GM21526 (cell line): ENCODE measurements at regions not wholly inside any gene's neighbourhood (a gene's known extent, or its start where the extent isn't known, plus 50 kb on each side); places are given as distances from the start of the nearest gene placed in this dataset.
"Not testable (repeated sequence)": the region's sequence is repeated elsewhere in the genome, so short reads cannot be mapped to it uniquely, and the experiment has no call there.

Experiments
- ATAC-seq: cut with Tn5 transposase; IDR thresholded peaks from one replicate; pipeline ENCODE4 v1.9.1; 2021; ENCODE audit warnings: moderate library complexity; ENCODE audit not compliant: unreplicated experiment, low FRiP score

DNA sequence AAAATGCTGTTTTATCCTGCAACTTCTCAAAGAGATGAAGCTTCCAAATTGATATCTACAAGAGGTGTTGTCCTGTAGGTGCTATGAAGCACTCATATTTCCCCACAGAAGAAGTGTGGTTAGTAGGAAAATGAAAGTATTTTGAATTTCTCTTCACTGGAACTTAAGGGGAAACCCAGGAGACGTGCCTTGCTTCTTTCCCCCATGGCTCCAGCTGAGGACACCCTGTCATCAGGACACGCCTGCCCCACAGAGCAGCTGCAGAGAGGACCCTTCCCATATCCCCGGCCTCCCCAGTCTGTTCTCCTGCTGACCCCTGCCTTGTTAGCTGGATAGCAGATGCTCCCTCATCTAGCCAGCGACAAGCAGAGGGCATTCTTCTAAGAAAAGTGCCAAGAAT, 371.3 kb downstream of the COG6 start:
- ATAC-seq: no peak

DNA sequence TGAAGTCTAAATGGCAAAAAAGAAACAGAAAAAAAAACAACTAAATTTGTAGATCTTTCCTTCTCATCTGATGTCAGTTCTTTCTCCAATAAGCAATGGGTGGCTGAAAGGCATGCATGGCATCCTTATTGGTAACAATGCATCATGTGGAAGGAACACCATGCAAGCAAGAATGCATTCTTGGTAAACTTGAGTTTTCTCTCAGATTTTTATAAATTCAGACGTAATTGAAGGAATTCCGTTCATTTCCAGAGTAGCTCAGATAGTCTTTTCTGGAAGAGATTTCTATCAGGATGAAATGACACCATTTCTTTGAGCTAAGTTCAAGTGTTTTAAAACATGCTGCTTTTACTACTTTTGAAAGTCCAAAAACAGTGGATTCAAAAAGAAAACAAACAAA, 373.0 kb downstream of the COG6 start:
- ATAC-seq: no peak

DNA sequence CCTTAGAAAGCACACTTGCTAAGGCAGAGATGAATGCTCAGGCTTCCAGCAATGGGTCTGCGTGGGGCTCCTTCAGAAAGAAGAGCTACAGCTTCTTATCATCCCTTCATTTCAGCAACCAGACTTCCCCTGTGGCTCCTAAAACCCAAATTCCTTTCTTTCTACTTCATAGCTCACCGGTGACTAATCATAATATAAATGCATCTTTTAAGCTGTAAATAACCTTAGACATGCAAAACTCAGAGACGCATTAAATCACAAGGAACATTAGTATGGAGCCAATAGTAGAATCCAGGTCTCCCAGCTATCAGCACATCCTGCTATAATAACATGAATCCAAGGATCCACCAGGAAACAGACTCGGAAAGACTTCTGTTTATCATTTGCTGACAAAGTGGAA, 375.6 kb downstream of the COG6 start:
- no peak for ATAC-seq

GRCh38 chr13:40039061-40039460, 383.6 kb downstream of the COG6 start:
- no peak for ATAC-seq

DNA sequence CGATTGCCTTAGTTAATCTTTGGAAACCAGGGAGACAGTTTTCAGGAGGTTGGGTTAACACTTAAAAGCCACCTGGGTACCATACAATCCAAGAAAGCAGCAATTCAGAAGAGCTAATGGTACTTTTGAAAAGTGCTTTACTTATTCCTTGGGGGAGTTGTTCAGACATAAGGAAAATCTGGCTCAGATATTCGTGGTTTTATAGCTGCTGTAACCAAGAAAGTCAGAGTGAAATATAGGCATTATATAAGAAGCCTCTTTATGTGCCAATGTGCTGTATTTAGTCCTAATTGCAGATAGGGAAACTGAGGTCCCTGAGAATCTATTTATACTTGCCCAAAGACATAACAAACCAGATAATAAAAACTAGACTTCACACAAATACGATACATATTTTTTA, 387.5 kb downstream of the COG6 start:
- no peak for ATAC-seq

GRCh38 chr13:40043764-40044163, 388.3 kb downstream of the COG6 start:
- no peak for ATAC-seq

GRCh38 chr13:40047322-40047771, 391.9 kb downstream of the COG6 start:
- peak; percentile 64 for ATAC-seq

GRCh38 chr13:40048551-40048950, 393.1 kb downstream of the COG6 start:
- no peak for ATAC-seq

- no peak for ATAC-seq
Measured at GRCh38 chr13:40052954-40053353, 397.5 kb downstream of the COG6 start.

GRCh38 chr13:40053401-40053800, 397.9 kb downstream of the COG6 start:
- ATAC-seq: no peak

DNA sequence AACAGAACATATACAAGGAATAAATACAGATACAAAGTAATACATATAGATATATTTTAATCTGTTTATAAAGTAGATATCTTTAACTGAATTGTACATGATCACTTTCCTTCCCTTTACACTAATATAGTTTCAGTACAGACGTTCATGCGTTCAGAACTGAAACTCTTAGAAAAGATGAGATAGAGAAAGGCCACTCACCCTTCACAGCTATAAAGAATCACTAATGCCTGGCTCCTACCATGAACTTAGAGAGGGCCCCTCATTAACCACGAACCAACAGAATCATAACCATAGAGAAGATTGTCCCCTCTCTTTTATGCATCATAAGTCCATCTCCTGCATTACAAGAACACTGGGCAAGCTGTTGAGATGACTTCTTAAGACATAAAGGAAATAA, 399.0 kb downstream of the COG6 start:
- not testable (repeated sequence) for ATAC-seq

DNA sequence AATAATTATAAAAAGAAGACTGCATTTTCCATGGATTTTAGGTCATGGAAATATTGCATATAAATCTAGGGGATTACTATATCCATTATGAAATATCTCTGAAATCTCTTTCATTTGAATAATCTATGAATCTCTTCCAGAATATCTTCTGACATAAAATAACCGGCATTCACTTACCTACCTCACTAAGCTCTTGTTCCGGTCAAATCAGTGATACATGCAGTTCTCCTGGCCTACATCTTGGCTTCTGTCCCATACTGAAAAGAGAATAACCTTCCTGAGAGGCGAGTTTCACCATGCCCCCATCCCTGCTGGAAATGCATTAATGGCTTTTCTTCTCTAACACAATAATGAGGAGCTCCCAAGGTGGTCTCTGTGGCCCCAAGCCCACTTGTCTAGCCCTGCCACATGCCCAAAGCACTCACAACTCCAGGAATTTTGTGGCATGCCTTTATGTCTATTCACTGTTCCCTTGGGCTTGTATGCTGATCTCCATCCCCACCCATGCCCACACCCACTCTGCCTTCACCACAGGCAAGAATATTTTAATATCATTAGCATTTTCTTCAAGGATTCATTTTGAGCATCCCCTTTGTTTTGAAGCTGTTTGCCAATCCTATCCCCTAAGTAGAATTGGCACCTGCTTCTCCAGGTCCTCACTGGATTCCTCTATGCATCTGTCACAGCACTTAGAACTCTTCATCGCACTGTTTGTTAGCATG, 401.6 kb downstream of the COG6 start:
- ATAC-seq: no peak

GRCh38 chr13:40058757-40059236, 403.3 kb downstream of the COG6 start:
- no peak for ATAC-seq

DNA sequence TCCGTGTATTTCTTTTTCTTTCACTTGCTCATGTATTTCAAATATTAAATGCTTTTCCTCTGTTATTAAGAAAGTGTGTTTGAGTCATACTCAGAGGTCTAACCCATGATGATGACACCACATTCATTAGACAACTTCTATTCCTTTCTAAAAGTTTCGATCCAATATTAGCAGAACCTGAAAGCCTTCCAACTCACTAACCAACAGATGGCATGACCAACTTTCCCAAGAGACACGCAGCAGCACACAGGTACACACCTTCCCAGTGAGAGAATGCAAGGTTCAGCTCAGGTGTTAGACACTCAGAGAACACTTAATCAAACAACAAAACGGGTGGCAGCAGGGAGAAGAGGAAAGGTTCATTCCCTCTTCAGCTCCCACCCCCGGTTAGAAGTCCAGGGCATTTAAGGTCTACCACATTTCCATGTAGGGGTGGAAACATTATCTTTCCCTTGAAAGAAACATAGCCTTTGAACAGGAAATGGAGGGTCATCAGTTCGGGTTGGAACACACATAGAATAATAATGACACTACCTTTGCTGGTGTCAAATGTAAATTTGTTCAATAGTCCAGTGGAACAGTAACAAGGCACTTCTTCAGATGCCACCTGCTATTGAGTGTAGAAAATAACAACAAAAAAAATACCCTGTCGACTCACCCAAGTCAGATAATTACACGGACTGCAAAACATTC, 404.2 kb downstream of the COG6 start:
- ATAC-seq: no peak

DNA sequence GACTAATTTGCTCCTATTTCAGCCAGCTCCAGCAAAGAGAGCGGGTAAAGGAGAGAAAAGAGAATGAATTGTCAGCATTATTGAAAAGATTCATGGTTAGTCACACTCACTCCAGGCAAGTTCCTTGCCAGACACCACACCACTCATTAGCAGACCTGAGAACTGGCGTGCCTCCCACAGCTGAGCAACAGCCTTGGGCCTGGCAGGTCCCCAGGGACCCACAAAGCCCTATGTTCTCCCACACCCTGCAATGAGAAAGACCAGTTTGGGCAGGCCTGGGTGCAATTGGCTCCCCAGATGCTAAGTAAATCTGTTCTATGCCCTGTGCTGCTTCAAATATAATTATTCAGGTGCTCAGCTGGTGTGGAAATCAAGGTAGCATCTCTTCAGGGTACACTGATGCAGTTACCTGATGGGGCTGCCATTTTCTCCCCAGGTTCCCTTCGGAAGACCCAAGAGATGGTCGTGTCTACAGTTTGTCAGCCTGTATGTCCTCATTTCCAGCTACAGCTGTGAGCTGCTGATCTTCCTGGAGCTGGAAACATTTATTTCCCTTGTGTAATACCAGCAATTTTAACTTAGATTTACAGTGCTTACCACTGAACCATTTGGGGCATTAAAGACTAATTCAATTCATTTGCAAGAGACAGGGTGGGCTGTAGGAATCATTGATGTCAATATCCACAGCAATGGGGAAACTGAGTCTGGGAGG, 405.0 kb downstream of the COG6 start:
- ATAC-seq: peak; percentile 74

GRCh38 chr13:40061466-40062450, 406.3 kb downstream of the COG6 start:
- ATAC-seq: no peak

DNA sequence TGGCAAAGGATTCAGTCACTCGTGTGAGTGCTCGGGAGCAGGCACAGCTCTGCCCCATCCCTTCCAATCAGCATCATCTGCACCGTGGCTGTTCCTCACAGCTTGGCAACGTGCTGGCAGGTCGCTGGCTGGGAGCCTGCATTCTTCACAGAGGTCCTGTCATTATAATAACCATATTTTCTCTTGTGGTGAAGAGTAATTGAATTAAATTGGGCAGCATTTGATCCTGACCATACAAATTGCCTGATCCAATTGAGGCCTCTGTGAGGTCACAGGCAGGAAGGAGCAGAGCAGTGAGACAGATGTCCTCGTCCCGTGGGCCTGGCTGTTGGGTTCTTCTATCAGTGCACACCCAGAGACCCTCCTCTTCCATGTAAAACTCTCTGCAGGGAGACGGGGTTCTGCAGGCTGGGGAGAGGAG, 407.8 kb downstream of the COG6 start:
- ATAC-seq: no peak

DNA sequence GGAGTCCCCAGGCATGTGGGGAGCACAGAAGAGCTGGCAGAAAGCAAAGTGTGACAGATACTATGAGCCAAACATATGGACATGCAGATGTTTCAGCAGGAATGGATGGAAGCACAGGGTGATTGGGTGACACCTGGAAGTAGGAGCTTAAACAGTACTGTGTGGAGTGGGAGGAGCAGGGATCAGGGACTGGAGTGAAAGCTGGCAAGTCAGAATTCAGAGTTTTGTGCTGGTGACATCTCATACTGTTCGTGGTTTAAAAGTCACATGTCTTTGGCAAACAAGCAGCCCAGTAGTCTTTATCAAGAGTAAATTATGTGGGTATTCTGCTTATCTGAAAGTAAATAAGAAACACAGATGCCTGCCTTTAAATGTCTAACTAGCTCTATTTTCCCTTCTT, 408.2 kb downstream of the COG6 start:
- no peak for ATAC-seq

- no peak for ATAC-seq
Measured at GRCh38 chr13:40064154-40065097, 409.0 kb downstream of the COG6 start.
